Activated naive CD8-positive, alpha-beta T cell treated with anti-CD3 and anti-CD28 coated beads for 36 hours (primary cell): ENCODE measurements at regions not wholly inside any gene's neighbourhood (a gene's known extent, or its start where the extent isn't known, plus 50 kb on each side); places are given as distances from the start of the nearest gene placed in this dataset.

Source experiments
- DNase-seq: peaks from one replicate; pipeline ENCODE4 v3.0.0; 2021
- H3K27ac Mint-ChIP-seq: one replicate; pipeline ENCODE4 v1.8.0; 2022; ENCODE audit warnings: mild to moderate bottlenecking, moderate library complexity, mixed read lengths
- H3K27me3 Mint-ChIP-seq: one replicate; pipeline ENCODE4 v1.8.0; 2022; ENCODE audit warnings: mild to moderate bottlenecking, mixed read lengths
- H3K36me3 Mint-ChIP-seq: one replicate; pipeline ENCODE4 v1.8.0; 2021; ENCODE audit warnings: mild to moderate bottlenecking, mixed read lengths
- H3K4me1 Mint-ChIP-seq: one replicate; pipeline ENCODE4 v1.8.0; 2021; ENCODE audit warnings: mixed read lengths
- H3K4me3 Mint-ChIP-seq: one replicate; pipeline ENCODE4 v1.8.0; 2022; ENCODE audit warnings: mild to moderate bottlenecking, moderate library complexity, mixed read lengths
- H3K9me3 Mint-ChIP-seq: one replicate; pipeline ENCODE4 v1.8.0; 2022; ENCODE audit warnings: mixed read lengths

- Mint-ChIP-seq H3K27ac (no peak overlapping the region), H3K4me3 (no peak overlapping the region), H3K4me1 (no peaks in the 10 kb centered on the region), H3K36me3 (no peaks in the 10 kb centered on the region), H3K9me3 (no peaks in the 10 kb centered on the region), H3K27me3 (peaks cover 25% of the 10 kb centered on the region)
- no peak for DNase-seq
These were observed 79.8 kb upstream of the IGF1R start for GRCh38 chr15:98568382-98569017.

- Mint-ChIP-seq H3K27ac (no peak overlapping the region), H3K9me3 (no peaks in the 10 kb centered on the region), H3K4me1 (no peaks in the 10 kb centered on the region), H3K36me3 (no peaks in the 10 kb centered on the region), H3K4me3 (no peak overlapping the region), H3K27me3 (peaks cover 25% of the 10 kb centered on the region)
- no peak for DNase-seq
These were observed 78.2 kb upstream of the IGF1R start for GRCh38 chr15:98570119-98570518.

GRCh38 chr15:98580572-98580971, 67.8 kb upstream of the IGF1R start:
- Mint-ChIP-seq H3K27me3 (peaks cover 57% of the 10 kb centered on the region), H3K27ac (no peak overlapping the region), H3K4me3 (no peak overlapping the region), H3K4me1 (no peaks in the 10 kb centered on the region), H3K36me3 (no peaks in the 10 kb centered on the region), H3K9me3 (peaks cover 4% of the 10 kb centered on the region)
- DNase-seq, result no peak

GRCh38 chr15:98581715-98582114, 66.6 kb upstream of the IGF1R start:
- no peak for DNase-seq
- Mint-ChIP-seq H3K27me3 (peaks cover 59% of the 10 kb centered on the region), H3K9me3 (peaks cover 4% of the 10 kb centered on the region)

GRCh38 chr15:98582900-98583554, 65.3 kb upstream of the IGF1R start:
- DNase-seq, result no peak
- no peak overlapping the region for H3K27ac Mint-ChIP-seq
- H3K27me3 Mint-ChIP-seq, result peaks cover 62% of the 10 kb centered on the region
- no peaks in the 10 kb centered on the region for H3K36me3 Mint-ChIP-seq
- peaks cover 4% of the 10 kb centered on the region for H3K9me3 Mint-ChIP-seq
- H3K4me3 Mint-ChIP-seq, result no peak overlapping the region
- H3K4me1 Mint-ChIP-seq, result peaks cover 4% of the 10 kb centered on the region

More at GRCh38 chr15:98581715-98582114, 66.6 kb upstream of the IGF1R start:
- Mint-ChIP-seq H3K4me1 (peaks cover 4% of the 10 kb centered on the region), H3K27ac (no peak overlapping the region), H3K4me3 (no peak overlapping the region), H3K36me3 (no peaks in the 10 kb centered on the region)

GRCh38 chr15:98583771-98584430, 64.4 kb upstream of the IGF1R start:
- no peaks in the 10 kb centered on the region for H3K36me3 Mint-ChIP-seq
- no peaks in the 10 kb centered on the region for H3K9me3 Mint-ChIP-seq

GRCh38 chr15:98586066-98586465, 62.3 kb upstream of the IGF1R start:
- H3K27me3 Mint-ChIP-seq, result peaks cover 49% of the 10 kb centered on the region

More at GRCh38 chr15:98583771-98584430, 64.4 kb upstream of the IGF1R start:
- DNase-seq, result no peak
- no peak overlapping the region for H3K27ac Mint-ChIP-seq
- H3K4me3 Mint-ChIP-seq, result no peak overlapping the region
- H3K27me3 Mint-ChIP-seq, result peaks cover 63% of the 10 kb centered on the region
- peaks cover 4% of the 10 kb centered on the region for H3K4me1 Mint-ChIP-seq

GRCh38 chr15:98592136-98592535, 56.2 kb upstream of the IGF1R start:
- no peaks in the 10 kb centered on the region for H3K9me3 Mint-ChIP-seq
- H3K27ac Mint-ChIP-seq, result no peak overlapping the region
- H3K27me3 Mint-ChIP-seq, result peaks cover 10% of the 10 kb centered on the region
- DNase-seq, result no peak
- no peaks in the 10 kb centered on the region for H3K4me1 Mint-ChIP-seq
- H3K4me3 Mint-ChIP-seq, result no peak overlapping the region
- no peaks in the 10 kb centered on the region for H3K36me3 Mint-ChIP-seq

More at GRCh38 chr15:98586066-98586465, 62.3 kb upstream of the IGF1R start:
- H3K27ac Mint-ChIP-seq, result no peak overlapping the region
- no peak overlapping the region for H3K4me3 Mint-ChIP-seq
- H3K36me3 Mint-ChIP-seq, result no peaks in the 10 kb centered on the region
- DNase-seq, result no peak
- H3K9me3 Mint-ChIP-seq, result no peaks in the 10 kb centered on the region
- peaks cover 4% of the 10 kb centered on the region for H3K4me1 Mint-ChIP-seq

- Mint-ChIP-seq H3K4me1 (peaks cover 16% of the 10 kb centered on the region), H3K36me3 (peaks cover 2% of the 10 kb centered on the region), H3K9me3 (no peaks in the 10 kb centered on the region), H3K4me3 (no peak overlapping the region), H3K27ac (no peak overlapping the region), H3K27me3 (peaks cover 3% of the 10 kb centered on the region)
- DNase-seq, result no peak
These were observed 52.2 kb upstream of the IGF1R start for GRCh38 chr15:98596131-98596530.

GRCh38 chr15:98596885-98597392, 51.4 kb upstream of the IGF1R start:
- Mint-ChIP-seq H3K27ac (no peak overlapping the region), H3K36me3 (peaks cover 2% of the 10 kb centered on the region), H3K27me3 (peaks cover 3% of the 10 kb centered on the region), H3K4me1 (peaks cover 16% of the 10 kb centered on the region), H3K9me3 (no peaks in the 10 kb centered on the region), H3K4me3 (no peak overlapping the region)
- no peak for DNase-seq

- no peaks in the 10 kb centered on the region for H3K9me3 Mint-ChIP-seq
- peaks cover 2% of the 10 kb centered on the region for H3K36me3 Mint-ChIP-seq
These were observed 50.7 kb upstream of the IGF1R start for GRCh38 chr15:98597666-98598065.

More at GRCh38 chr15:98597666-98598065, 50.7 kb upstream of the IGF1R start:
- no peak overlapping the region for H3K4me3 Mint-ChIP-seq
- no peaks in the 10 kb centered on the region for H3K27me3 Mint-ChIP-seq
- no peak overlapping the region for H3K27ac Mint-ChIP-seq
- H3K4me1 Mint-ChIP-seq, result peaks cover 16% of the 10 kb centered on the region
- no peak for DNase-seq
